Spleen (tissue), 7 donors: ENCODE measurements at regions not wholly inside any gene's neighbourhood (a gene's known extent, or its start where the extent isn't known, plus 50 kb on each side); places are given as distances from the start of the nearest gene placed in this dataset.

ENCODE experiments used
- POLR2A ChIP-seq, 3 donors: fragments of 450-650 bp; IDR thresholded peaks; one replicate each; pipeline ENCODE4 v1.5.1; 2017; ENCODE audit warnings: antibody characterized with exemption in 3 of 3, mild to moderate bottlenecking in 1 of 3
- POLR2AphosphoS5 ChIP-seq, 3 donors: sonication (generic); formaldehyde crosslinking; IDR thresholded peaks; one replicate each; pipeline ENCODE4 v1.5.1; 2017; ENCODE audit warnings: antibody characterized with exemption in 3 of 3
- TF ChIP-seq, protein P1 (sequence below), 11 experiments: fragments of 200-600 bp in 7 of 11; fragments of 450-650 bp in 4 of 11; sonication (generic) in 4 of 11; IDR thresholded peaks in 8 of 11; conservative IDR thresholded peaks in 3 of 11; 1 replicate in 7 of 11; 2 replicates in 4 of 11; pipeline versions ENCODE4 v1.4.0 to v1.8.0; 2016 to 2021; ENCODE audit warnings: antibody characterized with exemption in 11 of 11, inconsistent platforms in 4 of 11, mild to moderate bottlenecking in 1 of 11
- donor health status: DM: no; HTN: no; CAD: no; lungs with moderate emphysema.
- donor health status: DM: no; HTN: no; CAD: no.
- donor health status: DM: no; HTN: no; CAD: no.

GRCh38 chr2:175575346-175576258 lies 394.1 kb upstream of the ATP5MC3 start:
- TF ChIP-seq, protein P1, sequence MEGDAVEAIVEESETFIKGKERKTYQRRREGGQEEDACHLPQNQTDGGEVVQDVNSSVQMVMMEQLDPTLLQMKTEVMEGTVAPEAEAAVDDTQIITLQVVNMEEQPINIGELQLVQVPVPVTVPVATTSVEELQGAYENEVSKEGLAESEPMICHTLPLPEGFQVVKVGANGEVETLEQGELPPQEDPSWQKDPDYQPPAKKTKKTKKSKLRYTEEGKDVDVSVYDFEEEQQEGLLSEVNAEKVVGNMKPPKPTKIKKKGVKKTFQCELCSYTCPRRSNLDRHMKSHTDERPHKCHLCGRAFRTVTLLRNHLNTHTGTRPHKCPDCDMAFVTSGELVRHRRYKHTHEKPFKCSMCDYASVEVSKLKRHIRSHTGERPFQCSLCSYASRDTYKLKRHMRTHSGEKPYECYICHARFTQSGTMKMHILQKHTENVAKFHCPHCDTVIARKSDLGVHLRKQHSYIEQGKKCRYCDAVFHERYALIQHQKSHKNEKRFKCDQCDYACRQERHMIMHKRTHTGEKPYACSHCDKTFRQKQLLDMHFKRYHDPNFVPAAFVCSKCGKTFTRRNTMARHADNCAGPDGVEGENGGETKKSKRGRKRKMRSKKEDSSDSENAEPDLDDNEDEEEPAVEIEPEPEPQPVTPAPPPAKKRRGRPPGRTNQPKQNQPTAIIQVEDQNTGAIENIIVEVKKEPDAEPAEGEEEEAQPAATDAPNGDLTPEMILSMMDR (IDR thresholded peaks at IDR 0.05 in 8 of 11, conservative IDR thresholded peaks at IDR 0.05 in 3 of 11): no peak
- TF ChIP-seq POLR2AphosphoS5 (IDR thresholded peaks at IDR 0.05): no peak
- TF ChIP-seq POLR2A (IDR thresholded peaks at IDR 0.05): no peak
